OCI-LY1 (cell line): ENCODE measurements at regions not wholly inside any gene's neighbourhood (a gene's known extent, or its start where the extent isn't known, plus 50 kb on each side); places are given as distances from the start of the nearest gene placed in this dataset.

Experiments used
- H2AFZ ChIP-seq: fragments of 200-600 bp; sonication (generic), shearing (Covaris generic); 2 replicates; pipeline ENCODE4 v1.6.0; 2014; ENCODE audit warnings: antibody characterized with exemption, mild to moderate bottlenecking, low read length
- H3F3A ChIP-seq: fragments of 200-600 bp; sonication (generic), shearing (Covaris generic); 2 replicates; pipeline ENCODE4 v1.6.0; 2014; ENCODE audit warnings: mild to moderate bottlenecking, antibody characterized with exemption, low read length, moderate library complexity; ENCODE audit not compliant: insufficient read depth
- H3K27ac ChIP-seq: fragments of 200-600 bp; sonication (generic); 2 replicates; pipeline ENCODE4 v1.5.1; 2014; ENCODE audit warnings: low read length, mixed run types, mild to moderate bottlenecking, low read depth; ENCODE audit not compliant: poor library complexity, severe bottlenecking
- H3K27me3 ChIP-seq: fragments of 200-600 bp; sonication (generic); 2 replicates; pipeline ENCODE4 v1.6.0; 2014; ENCODE audit warnings: antibody characterized with exemption, mild to moderate bottlenecking, low read length, moderate library complexity; ENCODE audit not compliant: insufficient read depth
- H3K36me3 ChIP-seq: fragments of 200-600 bp; sonication (generic); 2 replicates; pipeline ENCODE4 v1.6.1; 2014; ENCODE audit warnings: mild to moderate bottlenecking, antibody characterized with exemption, low read length, moderate library complexity, mixed read lengths; ENCODE audit not compliant: insufficient read depth
- H3K4me1 ChIP-seq: fragments of 200-600 bp; sonication (generic); 2 replicates; pipeline ENCODE4 v1.5.1; 2014; ENCODE audit warnings: mild to moderate bottlenecking, low read length, moderate library complexity; ENCODE audit not compliant: insufficient read depth, severe bottlenecking
- H3K4me2 ChIP-seq: fragments of 200-600 bp; sonication (generic), shearing (Covaris generic); 2 replicates; pipeline ENCODE4 v1.6.1; 2014; ENCODE audit warnings: low read length
- H3K4me3 ChIP-seq: fragments of 200-600 bp; sonication (generic); 2 replicates; pipeline ENCODE4 v1.5.1; 2014; ENCODE audit warnings: low read length, low read depth, mild to moderate bottlenecking, mixed read lengths; ENCODE audit not compliant: poor library complexity, severe bottlenecking
- H3K79me2 ChIP-seq: fragments of 200-600 bp; shearing (Covaris generic); 2 replicates; pipeline ENCODE4 v1.6.1; 2016; ENCODE audit warnings: mixed run types, low read length, mixed read lengths; ENCODE audit not compliant: insufficient read depth
- H3K9ac ChIP-seq: fragments of 200-600 bp; sonication (generic), shearing (Covaris generic); 2 replicates; pipeline ENCODE4 v1.6.1; 2014; ENCODE audit warnings: mild to moderate bottlenecking, low read length, mixed read lengths
- H3K9me2 ChIP-seq: fragments of 200-600 bp; sonication (generic), shearing (Covaris generic); 2 replicates; pipeline ENCODE4 v1.6.1; 2014; ENCODE audit warnings: low read depth, mild to moderate bottlenecking, low read length, mixed read lengths
- H3K9me3 ChIP-seq: fragments of 200-600 bp; shearing (Covaris generic); 2 replicates; pipeline ENCODE4 v1.6.1; 2014; ENCODE audit warnings: low read length, mixed read lengths
- H4K20me1 ChIP-seq: fragments of 200-600 bp; sonication (generic), shearing (Covaris generic); 2 replicates; pipeline ENCODE4 v1.6.0; 2016; ENCODE audit warnings: mild to moderate bottlenecking, low read length; ENCODE audit not compliant: insufficient read depth
- CTCF ChIP-seq: fragments of 200-600 bp; sonication (generic), shearing (Covaris generic); IDR thresholded peaks from 2 replicates; pipeline ENCODE4 v1.5.1; 2017; ENCODE audit warnings: mild to moderate bottlenecking, antibody characterized with exemption, low read length, moderate library complexity, mixed read lengths
- EZH2 ChIP-seq: fragments of 200-600 bp; sonication (generic), shearing (Covaris generic); IDR thresholded peaks from 2 replicates; pipeline ENCODE4 v1.8.0; 2017; ENCODE audit warnings: borderline replicate concordance, mixed run types, mild to moderate bottlenecking, antibody characterized with exemption, low read length, moderate library complexity, mixed read lengths

DNA sequence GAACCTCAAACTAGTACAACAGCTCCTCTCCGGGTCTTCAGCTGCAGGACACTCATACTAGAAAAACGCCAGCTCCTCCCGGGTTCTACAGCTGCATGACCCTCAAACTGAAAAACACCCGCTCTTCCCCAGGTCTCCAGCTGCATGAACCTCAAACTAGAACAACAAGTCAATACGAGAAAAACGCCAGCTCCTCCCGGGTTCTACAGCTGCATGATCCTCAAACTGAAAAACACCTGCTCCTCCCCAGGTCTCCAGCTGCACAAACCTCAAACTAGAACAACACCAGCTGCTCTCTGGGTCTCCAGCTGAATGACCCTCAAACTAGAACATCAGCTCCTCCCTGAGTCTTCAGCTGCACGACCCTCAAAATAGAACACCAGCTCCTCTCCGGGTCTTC lies 315.0 kb upstream of the TFPI start:
- Histone ChIP-seq H3K4me2 (0 out of 2 replicates have a peak overlapping the region, but pooled peaks have one; percentile 49), H2AFZ (no peak overlapping the region), H3K27ac (peak overlapping the region; percentile 84), H3K4me3 (peak overlapping the region; percentile 0), H3K27me3 (no peaks in the 10 kb centered on the region), H3K4me1 (peaks cover 53% of the 10 kb centered on the region), H3K9me3 (no peaks in the 10 kb centered on the region), H3K36me3 (no peaks in the 10 kb centered on the region), H3F3A (no peaks in the 10 kb centered on the region), H3K79me2 (no peaks in the 10 kb centered on the region), H3K9ac (no peak overlapping the region; the same call in 1 of the 2 replicates), H4K20me1 (no peaks in the 10 kb centered on the region), H3K9me2 (no peaks in the 10 kb centered on the region)
- TF ChIP-seq EZH2 (no peak), CTCF (no peak)

DNA sequence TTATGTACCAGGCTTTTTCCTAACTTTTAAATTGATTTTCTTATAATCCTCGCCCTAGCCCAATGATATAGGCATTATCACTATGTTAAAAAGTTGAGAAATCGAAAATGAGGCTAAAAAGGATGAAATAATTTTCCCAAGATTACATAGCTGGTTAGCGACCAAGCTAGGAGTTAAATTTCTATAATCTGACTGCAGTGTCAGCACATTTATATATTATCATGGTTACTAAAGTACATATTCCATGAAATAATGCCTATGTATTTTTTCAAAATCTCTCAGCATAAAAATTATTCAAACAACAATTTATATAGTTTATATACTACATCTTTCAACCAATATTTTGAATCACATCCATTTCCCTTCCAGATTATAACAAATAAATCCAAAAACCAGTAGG lies 317.3 kb upstream of the TFPI start:
- H3K79me2 ChIP-seq = no peaks in the 10 kb centered on the region
- H3K27me3 ChIP-seq = no peaks in the 10 kb centered on the region

DNA sequence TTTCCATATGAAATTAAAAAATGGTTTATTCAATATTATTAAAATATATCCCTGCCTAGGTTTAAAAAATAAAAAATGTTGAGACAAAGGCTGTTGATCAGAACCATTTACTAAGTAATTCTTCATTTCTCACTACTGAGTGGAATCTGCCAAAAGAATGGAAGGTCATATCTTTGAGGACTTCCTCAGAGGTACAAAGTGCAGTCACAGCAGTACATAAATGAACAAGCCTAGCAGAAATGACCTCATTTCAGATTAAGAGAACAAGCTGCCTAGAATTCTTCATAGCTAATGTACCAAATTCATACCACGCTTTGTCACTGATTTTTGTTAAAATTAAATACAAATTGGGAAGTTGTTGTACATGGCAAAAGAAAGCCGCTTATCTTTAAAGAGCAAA lies 318.9 kb upstream of the TFPI start:
- H2AFZ ChIP-seq = no peak overlapping the region
- H3K36me3 ChIP-seq = no peaks in the 10 kb centered on the region
- H3K27ac ChIP-seq = no peak overlapping the region
- H4K20me1 ChIP-seq = no peaks in the 10 kb centered on the region
- H3K27me3 ChIP-seq = no peaks in the 10 kb centered on the region
- no peak overlapping the region for H3K4me2 ChIP-seq
- H3K4me1 ChIP-seq = peaks cover 33% of the 10 kb centered on the region
- no peaks in the 10 kb centered on the region for H3F3A ChIP-seq
- H3K9me2 ChIP-seq = no peaks in the 10 kb centered on the region
- H3K9ac ChIP-seq = no peak overlapping the region
- H3K79me2 ChIP-seq = no peaks in the 10 kb centered on the region
- TF ChIP-seq CTCF = no peak
- no peak for TF ChIP-seq EZH2
- H3K9me3 ChIP-seq = no peaks in the 10 kb centered on the region
- H3K4me3 ChIP-seq = no peak overlapping the region

More for the DNA sequence above, 317.3 kb upstream of the TFPI start:
- no peaks in the 10 kb centered on the region for H4K20me1 ChIP-seq
- H3K4me1 ChIP-seq = peaks cover 45% of the 10 kb centered on the region
- H3F3A ChIP-seq = no peaks in the 10 kb centered on the region
- no peak overlapping the region for H3K4me3 ChIP-seq
- H3K9ac ChIP-seq = no peak overlapping the region
- no peaks in the 10 kb centered on the region for H3K36me3 ChIP-seq
- H3K9me2 ChIP-seq = no peaks in the 10 kb centered on the region
- no peak for TF ChIP-seq CTCF
- TF ChIP-seq EZH2 = no peak
- H3K27ac ChIP-seq = no peak overlapping the region
- no peak overlapping the region for H3K4me2 ChIP-seq
- H2AFZ ChIP-seq = no peak overlapping the region
- H3K9me3 ChIP-seq = no peaks in the 10 kb centered on the region
